Nephron progenitor cell (in vitro differentiated cells): ENCODE measurements at regions not wholly inside any gene's neighbourhood (a gene's known extent, or its start where the extent isn't known, plus 50 kb on each side); places are given as distances from the start of the nearest gene placed in this dataset.

ENCODE experiments used
- DNase-seq: peaks from one replicate; pipeline ENCODE4 v3.0.0; 2021
- H3K27ac Mint-ChIP-seq: 2 replicates; pipeline ENCODE4 v1.8.0; 2021; ENCODE audit warnings: mild to moderate bottlenecking, moderate library complexity, mixed read lengths
- H3K27me3 Mint-ChIP-seq: 2 replicates; pipeline ENCODE4 v1.8.0; 2021; ENCODE audit warnings: mild to moderate bottlenecking, low read depth, mixed read lengths; ENCODE audit not compliant: poor library complexity
- H3K36me3 Mint-ChIP-seq: 2 replicates; pipeline ENCODE4 v1.8.0; 2021; ENCODE audit warnings: low read depth, mixed read lengths
- H3K4me1 Mint-ChIP-seq: 2 replicates; pipeline ENCODE4 v1.8.0; 2021; ENCODE audit warnings: mixed read lengths
- H3K4me3 Mint-ChIP-seq: 2 replicates; pipeline ENCODE4 v1.8.0; 2021; ENCODE audit warnings: mild to moderate bottlenecking, moderate library complexity, mixed read lengths
- H3K9me3 Mint-ChIP-seq: 2 replicates; pipeline ENCODE4 v1.8.0; 2021; ENCODE audit warnings: mild to moderate bottlenecking, moderate library complexity, mixed read lengths
- TF ChIP-seq, protein P1 (sequence below): fragments of 200-600 bp; sonication (generic); IDR thresholded peaks from 2 replicates; pipeline ENCODE4 v1.5.0; 2021; ENCODE audit warnings: antibody characterized with exemption

DNA sequence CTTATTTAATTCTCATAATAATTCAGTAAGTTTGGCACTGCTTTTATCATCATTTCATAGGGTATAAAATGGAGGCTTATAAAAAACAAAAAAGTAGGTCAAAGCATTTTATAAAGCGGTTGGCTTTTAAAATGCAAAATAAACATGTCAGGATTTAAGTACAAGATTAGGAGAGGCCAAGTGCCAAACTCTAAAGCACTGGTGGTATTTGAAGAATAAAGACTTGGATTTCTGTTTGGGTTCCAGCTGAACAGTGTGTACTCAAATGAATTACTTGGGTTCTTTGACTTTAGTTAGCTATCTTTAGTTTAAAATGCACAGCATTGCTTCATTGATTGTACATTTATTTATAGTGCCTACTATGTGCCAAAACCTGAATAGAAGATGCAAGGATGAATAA, 966.6 kb upstream of the SEL1L start:
- DNase-seq: no peak
- Mint-ChIP-seq H3K27ac (no peak overlapping the region), H3K4me3 (no peak overlapping the region), H3K9me3 (no peaks in the 10 kb centered on the region), H3K27me3 (peaks cover 6% of the 10 kb centered on the region), H3K36me3 (no peaks in the 10 kb centered on the region), H3K4me1 (peaks cover 5% of the 10 kb centered on the region)
- TF ChIP-seq, protein P1, sequence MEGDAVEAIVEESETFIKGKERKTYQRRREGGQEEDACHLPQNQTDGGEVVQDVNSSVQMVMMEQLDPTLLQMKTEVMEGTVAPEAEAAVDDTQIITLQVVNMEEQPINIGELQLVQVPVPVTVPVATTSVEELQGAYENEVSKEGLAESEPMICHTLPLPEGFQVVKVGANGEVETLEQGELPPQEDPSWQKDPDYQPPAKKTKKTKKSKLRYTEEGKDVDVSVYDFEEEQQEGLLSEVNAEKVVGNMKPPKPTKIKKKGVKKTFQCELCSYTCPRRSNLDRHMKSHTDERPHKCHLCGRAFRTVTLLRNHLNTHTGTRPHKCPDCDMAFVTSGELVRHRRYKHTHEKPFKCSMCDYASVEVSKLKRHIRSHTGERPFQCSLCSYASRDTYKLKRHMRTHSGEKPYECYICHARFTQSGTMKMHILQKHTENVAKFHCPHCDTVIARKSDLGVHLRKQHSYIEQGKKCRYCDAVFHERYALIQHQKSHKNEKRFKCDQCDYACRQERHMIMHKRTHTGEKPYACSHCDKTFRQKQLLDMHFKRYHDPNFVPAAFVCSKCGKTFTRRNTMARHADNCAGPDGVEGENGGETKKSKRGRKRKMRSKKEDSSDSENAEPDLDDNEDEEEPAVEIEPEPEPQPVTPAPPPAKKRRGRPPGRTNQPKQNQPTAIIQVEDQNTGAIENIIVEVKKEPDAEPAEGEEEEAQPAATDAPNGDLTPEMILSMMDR: no peak

GRCh38 chr14:82501554-82501953, 967.9 kb upstream of the SEL1L start:
- Mint-ChIP-seq H3K4me3 (no peak overlapping the region), H3K27ac (no peak overlapping the region), H3K4me1 (peaks cover 5% of the 10 kb centered on the region)

DNA sequence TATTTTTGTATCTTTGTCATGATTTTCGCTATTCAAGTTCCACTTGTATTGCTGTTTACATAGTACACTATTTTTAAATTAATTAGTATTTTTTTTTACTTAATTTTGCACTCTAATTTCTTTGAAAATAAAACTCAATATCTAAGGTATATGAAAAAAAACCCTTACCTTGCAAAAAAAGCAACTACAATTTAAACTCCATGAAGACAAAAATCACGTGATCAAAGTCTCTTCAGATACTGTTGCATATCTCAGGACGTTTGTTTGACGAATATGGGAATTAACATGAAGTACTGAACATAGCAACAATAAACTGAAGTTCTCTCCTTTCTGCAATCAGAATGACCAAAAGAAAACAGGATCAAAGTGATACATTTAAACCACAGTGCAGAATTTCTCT, 968.4 kb upstream of the SEL1L start:
- Mint-ChIP-seq H3K4me1 (peaks cover 5% of the 10 kb centered on the region), H3K4me3 (no peak overlapping the region), H3K27me3 (peaks cover 6% of the 10 kb centered on the region), H3K27ac (no peak overlapping the region), H3K9me3 (peaks cover 7% of the 10 kb centered on the region), H3K36me3 (no peaks in the 10 kb centered on the region)
- DNase-seq: no peak
- TF ChIP-seq, protein P1: no peak

More at GRCh38 chr14:82501554-82501953, 967.9 kb upstream of the SEL1L start:
- peaks cover 3% of the 10 kb centered on the region for H3K9me3 Mint-ChIP-seq
- no peaks in the 10 kb centered on the region for H3K36me3 Mint-ChIP-seq
- TF ChIP-seq, protein P1: no peak
- DNase-seq: no peak
- peaks cover 6% of the 10 kb centered on the region for H3K27me3 Mint-ChIP-seq

GRCh38 chr14:82504894-82505293, 971.2 kb upstream of the SEL1L start:
- H3K4me3 Mint-ChIP-seq: no peak overlapping the region
- H3K27ac Mint-ChIP-seq: no peak overlapping the region
- DNase-seq: no peak
- peaks cover 4% of the 10 kb centered on the region for H3K36me3 Mint-ChIP-seq
- H3K27me3 Mint-ChIP-seq: peaks cover 6% of the 10 kb centered on the region
- peaks cover 5% of the 10 kb centered on the region for H3K4me1 Mint-ChIP-seq
- H3K9me3 Mint-ChIP-seq: peaks cover 9% of the 10 kb centered on the region
- TF ChIP-seq, protein P1: no peak

GRCh38 chr14:82510007-82510406, 976.4 kb upstream of the SEL1L start:
- no peaks in the 10 kb centered on the region for H3K4me1 Mint-ChIP-seq
- DNase-seq: no peak
- TF ChIP-seq, protein P1: no peak

GRCh38 chr14:82511399-82511798, 977.7 kb upstream of the SEL1L start:
- no peak for DNase-seq
- Mint-ChIP-seq H3K4me1 (no peaks in the 10 kb centered on the region), H3K36me3 (peaks cover 4% of the 10 kb centered on the region), H3K27me3 (no peaks in the 10 kb centered on the region), H3K27ac (no peak overlapping the region), H3K4me3 (no peak overlapping the region), H3K9me3 (peaks cover 8% of the 10 kb centered on the region)
- TF ChIP-seq, protein P1: no peak

More at GRCh38 chr14:82510007-82510406, 976.4 kb upstream of the SEL1L start:
- peaks cover 4% of the 10 kb centered on the region for H3K36me3 Mint-ChIP-seq
- no peak overlapping the region for H3K27ac Mint-ChIP-seq
- no peaks in the 10 kb centered on the region for H3K27me3 Mint-ChIP-seq
- peaks cover 9% of the 10 kb centered on the region for H3K9me3 Mint-ChIP-seq
- no peak overlapping the region for H3K4me3 Mint-ChIP-seq
